ENCODE measurements at regions not wholly inside any gene's neighbourhood (a gene's known extent, or its start where the extent isn't known, plus 50 kb on each side); places are given as distances from the start of the nearest gene placed in this dataset.

GRCh38 chr15:31824024-31824423 is 206.3 kb upstream of the CHRNA7 start:
- TF ChIP-seq ZNF446 (CRISPR knock-in tag; IDR thresholded peaks at IDR 0.05) (no peak), ZSCAN30 (CRISPR knock-in tag; IDR thresholded peaks at IDR 0.05) (no peak), AGO2 (optimal IDR thresholded peaks at IDR 0.05; ENCODE audit: low read depth, low read length) (no peak), POLR2A (IDR thresholded peaks at IDR 0.05; ENCODE audit: insufficient read depth in 1 of 2, low read depth in 2 of 2, low read length in 2 of 2) (no peak), MAF1 (CRISPR knock-in tag; IDR thresholded peaks at IDR 0.05; ENCODE audit: borderline replicate concordance) (no peak), SOX6 (IDR thresholded peaks at IDR 0.05) (no peak), SOX6 (CRISPR knock-in tag; IDR thresholded peaks at IDR 0.05) (no peak), SCMH1 (CRISPR knock-in tag; IDR thresholded peaks at IDR 0.05; ENCODE audit: borderline replicate concordance) (no peak), REST (IDR thresholded peaks at IDR 0.05; ENCODE audit: borderline replicate concordance in 1 of 2, low read depth in 1 of 2, low read length in 2 of 2) (no peak), TCF7 (IDR thresholded peaks at IDR 0.05; ENCODE audit: low read depth) (no peak), STAG1 (CRISPR knock-in tag; IDR thresholded peaks at IDR 0.05) (no peak), EZH2 (conservative IDR thresholded peaks at IDR 0.05; ENCODE audit: low read depth, low read length) (no peak), ZNF274 (CRISPR knock-in tag; IDR thresholded peaks at IDR 0.05) (no peak)

Data from HepG2 (cell line).